ENCODE measurements at regions not wholly inside any gene's neighbourhood (a gene's known extent, or its start where the extent isn't known, plus 50 kb on each side); places are given as distances from the start of the nearest gene placed in this dataset.

DNA sequence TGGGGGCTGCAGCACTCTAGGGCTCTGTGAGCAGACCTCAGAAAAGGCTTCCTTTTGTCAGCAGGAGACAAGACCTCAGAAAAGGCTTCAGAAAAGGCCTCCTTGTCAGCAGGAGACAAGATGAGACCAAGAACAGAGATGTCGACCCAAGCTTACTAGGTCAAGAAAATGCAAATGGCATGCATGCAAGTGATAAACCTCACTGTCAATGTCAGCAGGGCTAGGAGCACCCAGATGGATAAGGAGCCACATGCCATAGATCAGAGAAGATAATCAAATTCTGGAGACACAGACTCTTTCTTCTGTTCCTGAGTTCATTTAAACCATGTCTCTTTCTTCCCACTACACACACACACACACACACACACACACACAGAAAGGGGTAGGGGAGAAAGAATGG is 285.9 kb downstream of the CHRM3 start:
- H3K4me3 ChIP-seq (ENCODE audit: low read depth, low read length) = no peak overlapping the region
- TF ChIP-seq, protein P1, sequence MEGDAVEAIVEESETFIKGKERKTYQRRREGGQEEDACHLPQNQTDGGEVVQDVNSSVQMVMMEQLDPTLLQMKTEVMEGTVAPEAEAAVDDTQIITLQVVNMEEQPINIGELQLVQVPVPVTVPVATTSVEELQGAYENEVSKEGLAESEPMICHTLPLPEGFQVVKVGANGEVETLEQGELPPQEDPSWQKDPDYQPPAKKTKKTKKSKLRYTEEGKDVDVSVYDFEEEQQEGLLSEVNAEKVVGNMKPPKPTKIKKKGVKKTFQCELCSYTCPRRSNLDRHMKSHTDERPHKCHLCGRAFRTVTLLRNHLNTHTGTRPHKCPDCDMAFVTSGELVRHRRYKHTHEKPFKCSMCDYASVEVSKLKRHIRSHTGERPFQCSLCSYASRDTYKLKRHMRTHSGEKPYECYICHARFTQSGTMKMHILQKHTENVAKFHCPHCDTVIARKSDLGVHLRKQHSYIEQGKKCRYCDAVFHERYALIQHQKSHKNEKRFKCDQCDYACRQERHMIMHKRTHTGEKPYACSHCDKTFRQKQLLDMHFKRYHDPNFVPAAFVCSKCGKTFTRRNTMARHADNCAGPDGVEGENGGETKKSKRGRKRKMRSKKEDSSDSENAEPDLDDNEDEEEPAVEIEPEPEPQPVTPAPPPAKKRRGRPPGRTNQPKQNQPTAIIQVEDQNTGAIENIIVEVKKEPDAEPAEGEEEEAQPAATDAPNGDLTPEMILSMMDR (IDR thresholded peaks at IDR 0.05; ENCODE audit: insufficient read depth, low read length, missing control alignments) = no peak
- no peak for DNase-seq (ENCODE audit: low read depth, low spot score)
- CTCF ChIA-PET = no interaction called here
- POLR2A ChIA-PET = no interaction called here

DNA sequence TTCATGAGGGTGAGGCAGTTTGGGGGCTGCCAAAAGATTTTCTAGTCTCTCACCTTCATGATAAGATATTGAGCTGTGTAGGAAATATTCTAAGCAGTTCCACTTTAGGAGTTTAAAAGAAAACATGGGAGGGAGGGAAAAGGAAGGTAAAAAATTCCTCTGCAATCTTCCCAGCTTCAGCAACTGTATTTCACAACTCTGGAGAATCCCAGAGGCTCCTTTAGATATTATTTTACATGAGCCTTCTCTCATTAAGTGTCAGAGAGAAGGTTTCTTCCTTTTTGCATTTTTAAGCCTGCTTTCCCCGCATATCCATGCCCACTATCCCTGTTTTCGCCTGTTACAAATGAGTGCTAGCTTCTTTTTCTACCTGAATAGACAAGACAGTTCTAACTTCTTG is 289.4 kb downstream of the CHRM3 start:
- TF ChIP-seq, protein P1 (IDR thresholded peaks at IDR 0.05; ENCODE audit: insufficient read depth, low read length, missing control alignments) = no peak
- DNase-seq (ENCODE audit: low read depth, low spot score) = no peak
- CTCF ChIA-PET = no interaction called here
- POLR2A ChIA-PET = no interaction called here
- H3K4me3 ChIP-seq (ENCODE audit: low read depth, low read length) = no peak overlapping the region

DNA sequence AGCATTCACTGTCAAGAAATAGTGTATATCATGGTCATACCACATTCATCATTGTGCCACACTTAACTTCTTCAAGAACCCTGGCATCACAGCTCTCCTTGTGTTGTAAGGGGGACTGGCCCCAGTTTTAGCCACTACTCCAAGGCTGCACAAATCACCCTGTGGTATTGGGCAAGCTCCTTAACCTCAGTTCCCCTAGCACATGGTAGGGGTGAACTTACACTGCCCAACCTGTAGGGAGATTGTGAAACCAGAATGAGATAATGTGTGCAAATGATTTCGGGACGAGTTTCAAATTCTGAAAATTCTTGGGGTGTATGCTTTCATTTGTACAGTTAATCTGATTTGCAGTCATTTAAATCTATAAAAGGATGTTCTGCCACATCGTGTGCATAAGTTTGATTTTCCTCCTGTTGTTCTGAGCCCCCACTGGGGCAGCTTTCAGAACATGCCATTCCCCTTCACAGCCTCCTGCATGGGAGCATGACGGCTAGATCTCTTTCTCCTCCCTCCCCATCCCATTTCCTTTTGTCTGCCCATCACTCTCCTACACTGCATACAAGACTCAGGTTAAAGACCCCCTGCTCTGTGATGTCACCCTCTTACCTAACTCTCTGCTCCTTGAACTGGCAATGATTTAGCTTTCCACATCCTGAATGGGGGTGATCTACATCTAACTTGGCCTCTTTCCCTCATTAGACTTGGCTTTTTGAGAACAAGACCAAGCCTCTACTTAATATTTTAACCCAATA is 290.3 kb downstream of the CHRM3 start:
- ChIA-PET CTCF (no interaction called here), POLR2A (no interaction called here)
- TF ChIP-seq, protein P1 (IDR thresholded peaks at IDR 0.05; ENCODE audit: insufficient read depth, low read length, missing control alignments) = no peak
- no peak overlapping the region for H3K4me3 ChIP-seq (ENCODE audit: low read depth, low read length)
- no peak for DNase-seq (ENCODE audit: low read depth, low spot score)

DNA sequence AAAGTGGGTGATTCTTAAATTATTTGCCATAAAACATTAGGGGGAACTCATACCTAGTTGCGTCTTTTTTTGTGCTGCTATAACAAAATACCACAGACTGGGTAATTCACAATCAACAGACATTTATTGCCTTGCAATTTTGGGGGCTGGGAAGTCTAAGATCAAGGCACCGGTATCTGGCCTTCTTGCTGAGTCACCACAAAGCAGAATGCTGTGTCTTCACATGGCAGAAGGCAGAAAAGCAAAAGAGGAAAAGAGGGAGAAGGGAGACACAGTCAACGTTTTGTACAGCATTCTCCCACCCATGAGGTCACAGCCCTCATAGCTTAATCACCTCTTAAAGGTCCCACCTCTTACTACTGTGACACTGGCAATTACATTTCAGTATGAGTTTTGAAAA is 291.0 kb downstream of the CHRM3 start:
- no peak for DNase-seq (ENCODE audit: low read depth, low spot score)
- no peak overlapping the region for H3K4me3 ChIP-seq (ENCODE audit: low read depth, low read length)
- ChIA-PET POLR2A (no interaction called here), CTCF (no interaction called here)
- TF ChIP-seq, protein P1 (IDR thresholded peaks at IDR 0.05; ENCODE audit: insufficient read depth, low read length, missing control alignments) = no peak

DNA sequence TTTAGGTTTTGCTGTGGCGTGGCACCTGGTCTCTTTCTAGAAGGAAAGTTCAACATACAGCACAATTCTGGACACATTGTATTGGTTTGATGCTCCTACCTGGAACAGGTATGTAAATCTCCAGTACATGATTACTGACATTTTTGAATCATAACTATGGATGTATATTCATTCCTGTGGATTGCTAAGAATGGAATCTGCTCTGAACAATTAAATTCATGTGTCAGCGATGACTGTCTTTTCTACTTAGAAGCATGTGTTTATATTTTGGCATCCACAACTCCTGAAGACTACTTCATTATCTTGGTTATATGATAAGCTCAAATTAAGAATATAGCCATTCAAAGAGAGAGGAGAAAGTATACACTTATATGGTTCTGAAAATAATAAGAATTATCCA is 291.8 kb downstream of the CHRM3 start:
- no peak for DNase-seq (ENCODE audit: low read depth, low spot score)
- ChIA-PET POLR2A (no interaction called here), CTCF (no interaction called here)
- TF ChIP-seq, protein P1 (IDR thresholded peaks at IDR 0.05; ENCODE audit: insufficient read depth, low read length, missing control alignments) = no peak
- H3K4me3 ChIP-seq (ENCODE audit: low read depth, low read length) = no peak overlapping the region

DNA sequence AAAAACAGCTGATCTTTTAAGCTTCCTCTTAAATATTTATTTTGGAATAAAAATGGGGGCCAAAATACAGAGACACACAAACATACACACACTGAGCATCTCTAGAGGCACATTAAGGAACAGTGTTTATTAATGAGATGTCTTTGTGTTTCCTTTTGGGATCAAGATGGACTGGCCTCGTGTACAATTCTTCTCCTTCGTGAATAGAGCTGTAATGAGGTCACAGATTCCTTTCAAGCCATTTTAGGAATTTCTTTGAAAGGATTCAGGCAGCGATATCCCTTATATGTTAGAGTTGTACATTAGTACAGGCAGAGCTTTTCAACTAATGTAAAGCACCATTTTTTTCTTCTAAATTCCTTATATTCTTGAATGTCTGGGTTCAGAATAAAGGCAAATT is 295.7 kb downstream of the CHRM3 start:
- POLR2A ChIA-PET = no interaction called here
- CTCF ChIA-PET = no interaction called here

More for the DNA sequence above, 295.7 kb downstream of the CHRM3 start:
- TF ChIP-seq, protein P1 (IDR thresholded peaks at IDR 0.05; ENCODE audit: insufficient read depth, low read length, missing control alignments) = no peak
- H3K4me3 ChIP-seq (ENCODE audit: low read depth, low read length) = no peak overlapping the region
- no peak for DNase-seq (ENCODE audit: low read depth, low spot score)
